CD4-positive, alpha-beta T cell treated with Interleukin-17A for 1 hour (primary cell): ENCODE measurements at regions not wholly inside any gene's neighbourhood (a gene's known extent, or its start where the extent isn't known, plus 50 kb on each side); places are given as distances from the start of the nearest gene placed in this dataset.

Source experiments
- DNase-seq: peaks from one replicate; pipeline ENCODE4 v3.0.0-alpha.2; 2020

DNA sequence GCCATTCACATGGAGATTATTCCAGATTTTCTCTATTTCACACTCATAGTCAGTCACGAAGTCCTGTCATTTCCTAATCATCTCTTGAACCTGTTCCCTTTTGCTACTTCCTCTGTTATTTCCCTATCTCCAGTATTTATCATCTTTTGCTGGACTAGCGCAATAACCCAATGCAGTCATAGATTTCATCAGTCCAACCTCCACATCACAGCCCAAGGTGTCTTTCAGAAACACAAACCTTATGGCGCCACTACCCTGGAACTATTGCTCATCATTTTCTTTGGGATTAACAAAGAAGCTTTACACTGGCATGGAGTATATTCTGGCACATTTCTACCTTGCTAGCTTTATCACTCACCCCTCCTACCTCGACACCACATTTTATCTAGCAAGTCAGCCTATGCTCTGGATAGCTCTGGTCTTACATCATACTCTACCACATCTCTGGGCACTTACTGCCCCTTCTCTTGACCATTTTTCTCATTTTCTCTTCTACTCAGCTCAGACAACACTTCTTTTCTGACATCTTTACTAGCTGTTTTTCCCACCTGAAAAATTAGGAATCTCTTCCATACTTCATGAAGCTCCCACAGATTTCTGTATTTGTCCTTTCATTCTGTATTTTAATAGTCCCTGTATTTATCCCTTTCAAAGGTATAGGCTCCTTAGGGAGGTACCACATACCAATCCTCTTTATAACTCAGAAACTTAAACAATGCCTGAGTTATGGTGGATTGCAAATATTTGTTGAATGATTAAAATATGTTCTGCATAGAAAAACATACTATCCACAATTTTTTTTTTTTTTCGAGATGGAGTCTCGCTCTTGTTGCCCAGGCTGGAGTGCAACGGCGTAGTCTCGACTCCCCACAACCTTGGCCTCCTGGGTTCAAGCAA is 534.7 kb downstream of the KLF12 start:
- no peak for DNase-seq

GRCh38 chr13:73598020-73598712 is 536.0 kb downstream of the KLF12 start:
- no peak for DNase-seq

- DNase-seq: no peak
Observed at GRCh38 chr13:73596382-73596781, 537.6 kb downstream of the KLF5 start.

DNA sequence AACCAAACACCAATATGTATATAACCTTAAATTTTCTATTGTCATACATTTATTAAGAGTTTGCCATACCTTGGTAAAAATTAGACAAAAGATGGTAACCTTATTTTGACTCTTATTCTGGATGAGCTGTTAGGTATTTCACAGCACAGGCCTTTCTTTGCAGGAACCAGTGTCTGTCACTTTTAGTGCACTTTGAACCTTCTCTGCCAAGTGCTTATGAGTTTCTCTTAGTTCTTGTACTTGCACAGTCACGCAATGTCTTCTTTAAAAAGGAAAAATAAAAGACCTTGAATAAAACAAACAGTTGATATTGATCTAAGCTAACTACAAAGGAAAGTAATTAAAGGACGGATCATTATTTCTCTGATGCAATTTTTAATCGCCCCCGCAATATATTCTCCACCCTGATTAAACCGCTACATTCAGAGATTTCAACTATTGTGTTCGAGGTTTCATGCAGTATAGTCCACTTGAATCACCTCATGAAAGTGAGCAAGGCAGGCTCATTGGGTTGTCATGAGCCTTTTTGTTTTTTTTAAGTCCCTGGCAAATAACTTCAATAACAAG is 534.5 kb downstream of the KLF5 start:
- no peak for DNase-seq

DNA sequence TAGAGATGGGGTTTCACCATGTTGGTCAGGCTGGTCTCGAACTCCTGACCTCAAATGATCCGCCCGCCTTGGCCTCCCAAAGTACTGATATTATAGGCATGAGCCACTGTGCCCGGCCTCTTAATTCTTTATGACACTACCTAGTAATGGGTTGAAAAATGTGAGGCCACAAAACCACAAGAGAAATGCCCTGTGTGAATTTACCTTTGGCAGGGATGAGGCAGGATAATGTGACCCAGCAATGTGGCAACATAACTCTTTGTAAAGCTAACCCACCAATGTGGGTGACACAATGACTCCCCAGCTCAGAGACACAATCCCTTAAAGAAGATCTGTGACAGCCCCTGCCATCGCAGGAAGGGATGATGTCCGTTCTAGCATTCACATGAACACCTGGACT is 533.1 kb downstream of the KLF5 start:
- DNase-seq: no peak

- no peak for DNase-seq
Observed at GRCh38 chr13:73590795-73591194, 532.0 kb downstream of the KLF5 start.

DNA sequence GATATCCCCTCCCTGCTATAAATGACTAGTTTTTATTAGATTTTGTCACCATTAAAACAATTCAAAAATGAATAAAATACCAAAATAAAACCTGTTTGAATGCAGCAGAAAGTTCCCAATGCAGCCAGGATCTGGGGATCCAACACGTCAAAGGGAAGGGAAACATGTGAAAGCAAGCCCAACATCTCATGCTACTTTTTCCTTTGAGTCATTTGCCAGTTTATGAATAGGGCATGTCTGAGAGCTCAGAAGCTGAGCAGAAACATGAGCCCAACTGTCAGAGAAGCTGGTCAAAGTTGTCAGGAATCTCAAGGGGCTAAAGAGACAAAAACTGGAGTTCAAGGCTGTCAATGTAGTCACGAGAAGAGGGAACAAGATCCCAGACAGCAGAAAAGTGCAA is 526.4 kb downstream of the KLF5 start:
- no peak for DNase-seq

- no peak for DNase-seq
Observed at GRCh38 chr13:73583331-73583730, 524.5 kb downstream of the KLF5 start.

DNA sequence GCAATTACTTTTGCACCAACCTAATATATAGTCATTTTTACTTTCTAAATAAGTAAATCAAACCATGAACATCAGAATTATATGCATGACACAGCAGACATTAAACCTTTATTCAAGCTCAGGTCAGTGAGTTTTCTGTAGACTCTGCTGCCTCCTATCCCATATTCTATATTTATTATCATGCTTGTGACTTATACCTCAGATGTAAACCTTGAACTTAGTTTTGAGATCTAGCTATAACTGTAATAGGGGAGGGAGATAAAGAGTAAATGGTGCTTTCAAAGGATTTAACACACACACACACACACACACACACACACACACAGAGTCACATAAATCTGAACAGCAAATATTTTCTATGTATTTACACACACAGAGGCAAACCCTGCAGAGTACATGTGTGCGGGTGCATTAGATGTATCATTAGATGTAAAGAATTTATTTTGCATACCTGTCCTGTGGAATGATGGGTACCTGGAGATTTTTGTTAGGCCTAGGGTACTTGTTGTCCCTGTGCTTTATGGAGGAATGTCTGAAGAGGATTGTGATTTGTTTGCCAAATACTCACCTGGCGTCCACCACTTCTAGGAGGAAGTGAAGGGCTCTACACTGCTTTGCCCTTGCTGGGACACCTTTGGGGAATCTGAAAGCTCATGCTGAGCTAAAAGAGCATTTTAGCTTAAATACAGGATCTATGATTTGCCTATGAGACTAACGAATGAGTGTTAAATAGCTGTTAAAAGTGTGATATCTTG is 521.9 kb downstream of the KLF5 start:
- DNase-seq: no peak

GRCh38 chr13:73579574-73580274 is 520.9 kb downstream of the KLF5 start:
- no peak for DNase-seq

- DNase-seq: no peak
Observed at GRCh38 chr13:73578251-73578875, 519.6 kb downstream of the KLF5 start.

- no peak for DNase-seq
Observed at GRCh38 chr13:73576291-73576690, 517.5 kb downstream of the KLF5 start.

DNA sequence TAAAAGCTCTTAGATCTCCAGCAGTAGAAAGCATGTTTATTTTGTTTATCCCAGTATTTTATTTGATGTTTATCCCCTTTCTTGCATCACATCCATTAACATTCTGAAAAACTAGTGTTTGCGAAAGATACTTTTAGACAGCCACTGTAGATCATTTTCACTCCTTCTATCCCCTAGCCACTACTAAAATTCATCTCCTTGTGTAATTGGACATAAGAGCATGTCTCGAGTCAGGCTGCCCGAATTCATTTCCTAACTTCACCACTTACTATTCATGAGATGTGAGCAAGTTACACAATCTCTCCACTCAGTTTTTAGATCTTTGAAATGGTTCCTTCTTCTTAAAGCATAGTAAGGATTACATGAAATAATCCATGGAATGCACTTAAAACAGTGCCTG is 514.0 kb downstream of the KLF5 start:
- no peak for DNase-seq

GRCh38 chr13:73571376-73571775 is 512.6 kb downstream of the KLF5 start:
- DNase-seq: no peak

- DNase-seq: no peak
Observed at GRCh38 chr13:73556902-73557301, 498.1 kb downstream of the KLF5 start.

GRCh38 chr13:73556128-73556527 is 497.3 kb downstream of the KLF5 start:
- no peak for DNase-seq

GRCh38 chr13:73551736-73552135 is 492.9 kb downstream of the KLF5 start:
- no peak for DNase-seq

- no peak for DNase-seq
Observed at GRCh38 chr13:73549717-73550116, 490.9 kb downstream of the KLF5 start.

- no peak for DNase-seq
Observed at GRCh38 chr13:73548449-73548848, 489.6 kb downstream of the KLF5 start.

DNA sequence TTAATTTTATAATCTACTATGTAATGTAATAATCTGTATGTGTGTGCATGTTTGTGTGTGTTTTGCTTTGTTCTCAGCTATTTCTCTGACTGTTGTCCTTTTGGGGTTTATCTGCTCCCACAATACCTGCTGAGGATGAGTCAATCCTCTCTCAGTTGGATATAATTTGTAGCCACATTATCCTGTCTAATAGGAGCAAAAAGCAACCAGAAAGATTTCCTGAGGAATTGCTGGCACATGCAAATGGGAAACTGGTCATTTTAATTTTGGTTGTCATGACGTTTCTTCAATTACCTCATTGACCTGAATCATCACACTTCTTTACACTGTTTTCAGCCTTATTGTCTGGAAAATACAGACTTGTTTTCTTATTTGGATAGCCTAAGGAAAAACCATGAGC is 488.4 kb downstream of the KLF5 start:
- no peak for DNase-seq

- DNase-seq: no peak
Observed at GRCh38 chr13:73544175-73544574, 485.4 kb downstream of the KLF5 start.

- DNase-seq: no peak
Observed at GRCh38 chr13:73542446-73542845, 483.6 kb downstream of the KLF5 start.
